Naive B cell (primary cell): ENCODE measurements at regions not wholly inside any gene's neighbourhood (a gene's known extent, or its start where the extent isn't known, plus 50 kb on each side); places are given as distances from the start of the nearest gene placed in this dataset.

Source experiments
- ATAC-seq, 2 donors: fragments of 150-1000 bp; cut with Tn5 transposase; 2 replicates each; pipeline ENCODE4 v1.10.0; 2021; ENCODE audit warnings: low read depth in 2 of 2, mild to moderate bottlenecking in 2 of 2, moderate library complexity in 2 of 2
- DNase-seq: peaks from one replicate; pipeline ENCODE4 v3.0.0; 2022
- H3K27ac Mint-ChIP-seq, 6 donors: one replicate each; pipeline ENCODE4 v1.8.0; 2020 to 2022; ENCODE audit warnings: mild to moderate bottlenecking in 6 of 6, mixed read lengths in 6 of 6, moderate library complexity in 5 of 6, inconsistent platforms in 2 of 6
- H3K27me3 Mint-ChIP-seq, 3 donors: one replicate each; pipeline ENCODE4 v1.8.0; 2021 to 2022; ENCODE audit warnings: mixed read lengths in 3 of 3, mild to moderate bottlenecking in 1 of 3
- H3K36me3 Mint-ChIP-seq, 2 donors: one replicate each; pipeline ENCODE4 v1.8.0; 2020 to 2022; ENCODE audit warnings: mixed read lengths in 2 of 2, inconsistent platforms in 1 of 2, mild to moderate bottlenecking in 1 of 2
- H3K4me1 Mint-ChIP-seq, 3 donors: one replicate each; pipeline ENCODE4 v1.8.0; 2020 to 2022; ENCODE audit warnings: mixed read lengths in 3 of 3, inconsistent platforms in 1 of 3, mild to moderate bottlenecking in 1 of 3, moderate library complexity in 1 of 3
- H3K4me3 Mint-ChIP-seq, 8 donors: one replicate each; pipeline ENCODE4 v1.8.0; 2020 to 2022; ENCODE audit warnings: mild to moderate bottlenecking in 8 of 8, mixed read lengths in 8 of 8, moderate library complexity in 8 of 8, inconsistent platforms in 2 of 8
- H3K9me3 Mint-ChIP-seq, 7 donors: one replicate each; pipeline ENCODE4 v1.8.0; 2020 to 2022; ENCODE audit warnings: mixed read lengths in 7 of 7, mild to moderate bottlenecking in 5 of 7, inconsistent platforms in 2 of 7, moderate library complexity in 1 of 7

DNA sequence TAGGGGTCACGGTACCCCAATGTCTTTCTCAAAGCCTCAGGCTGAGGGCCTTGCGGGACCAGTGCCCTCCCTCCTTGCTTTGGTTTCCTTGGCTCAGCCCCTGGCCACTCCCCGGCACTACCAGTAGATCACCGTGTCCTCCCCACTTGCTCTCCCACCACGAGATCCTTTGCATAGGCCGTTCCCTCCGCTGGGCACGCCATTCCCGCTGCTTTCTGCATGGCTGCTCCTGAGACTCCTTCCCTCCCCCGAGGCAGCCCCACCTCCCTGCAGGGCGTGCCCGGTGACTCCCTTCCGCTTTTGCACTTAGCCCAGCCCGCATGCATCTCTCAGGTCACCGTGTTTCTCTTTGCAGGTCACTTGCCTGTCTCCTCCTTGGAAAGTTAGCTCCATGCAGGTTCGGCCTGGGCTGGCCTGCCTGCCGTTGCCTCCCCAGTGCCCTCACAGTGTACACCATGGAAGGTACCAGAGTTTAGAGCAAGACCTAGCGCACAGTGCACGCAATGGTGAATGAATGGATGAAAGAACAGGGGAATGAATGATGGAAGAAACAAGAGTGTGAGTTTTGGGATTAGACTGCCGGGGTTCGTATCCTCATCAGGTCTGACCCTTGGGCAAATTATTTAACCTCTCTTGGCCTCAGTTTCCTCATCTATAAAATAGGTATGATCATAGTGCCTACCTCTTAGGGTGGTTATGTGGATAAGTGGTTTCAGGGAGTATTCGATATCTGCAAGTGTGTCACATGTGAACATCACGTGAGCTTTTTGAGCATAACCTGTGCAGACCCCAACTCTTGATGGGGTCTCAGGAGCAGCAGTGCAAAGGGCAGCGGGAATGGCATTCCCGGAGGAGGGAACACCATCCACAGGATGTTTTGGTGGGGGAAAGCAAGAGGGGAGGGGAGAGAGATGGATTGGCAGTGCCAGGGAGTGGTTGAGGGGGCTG lies 214.3 kb downstream of the C9orf50 start:
- Mint-ChIP-seq H3K9me3 (peaks cover 0 to 9% (median 0%) of the 10 kb centered on the region in 7 donors), H3K36me3 (peaks cover 0 to 8% of the 10 kb centered on the region in 2 donors), H3K27me3 (peaks cover 5 to 50% (median 39%) of the 10 kb centered on the region in 3 donors), H3K4me1 (peaks cover 13 to 26% (median 17%) of the 10 kb centered on the region in 3 donors), H3K27ac (peak overlapping the region in 1 of 6 donors; percentile 36), H3K4me3 (peak overlapping the region in 1 of 8 donors; percentile 18)
- ATAC-seq (no peak), DNase-seq (no peak)

DNA sequence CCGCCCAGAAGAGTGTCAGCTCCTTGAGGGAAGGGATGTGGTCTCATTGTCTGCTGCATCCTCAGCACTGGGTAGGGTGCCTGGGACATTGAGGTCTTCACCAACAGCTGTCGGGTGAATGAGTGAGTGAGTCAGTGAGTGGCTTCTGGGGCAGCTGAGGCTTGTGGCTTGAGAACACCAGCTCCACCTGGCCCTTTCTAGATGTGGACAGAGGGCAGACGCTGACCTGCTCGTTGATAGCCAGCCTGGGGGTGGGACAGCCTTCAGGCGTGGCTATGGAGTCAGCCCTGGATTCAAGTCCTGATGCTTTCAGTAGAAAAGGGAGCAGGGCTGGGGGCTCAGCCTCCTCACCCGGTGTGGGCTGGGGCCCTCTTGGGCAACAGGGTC lies 215.1 kb downstream of the C9orf50 start:
- peaks cover 0 to 8% of the 10 kb centered on the region in 2 donors for H3K36me3 Mint-ChIP-seq
- H3K4me1 Mint-ChIP-seq, result peaks cover 12 to 25% (median 16%) of the 10 kb centered on the region in 3 donors
- peaks cover 0 to 9% (median 0%) of the 10 kb centered on the region in 7 donors for H3K9me3 Mint-ChIP-seq
- H3K27ac Mint-ChIP-seq, result no peak overlapping the region
- ATAC-seq, result no peak
- peaks cover 5 to 50% (median 39%) of the 10 kb centered on the region in 3 donors for H3K27me3 Mint-ChIP-seq
- H3K4me3 Mint-ChIP-seq, result no peak overlapping the region
- no peak for DNase-seq

DNA sequence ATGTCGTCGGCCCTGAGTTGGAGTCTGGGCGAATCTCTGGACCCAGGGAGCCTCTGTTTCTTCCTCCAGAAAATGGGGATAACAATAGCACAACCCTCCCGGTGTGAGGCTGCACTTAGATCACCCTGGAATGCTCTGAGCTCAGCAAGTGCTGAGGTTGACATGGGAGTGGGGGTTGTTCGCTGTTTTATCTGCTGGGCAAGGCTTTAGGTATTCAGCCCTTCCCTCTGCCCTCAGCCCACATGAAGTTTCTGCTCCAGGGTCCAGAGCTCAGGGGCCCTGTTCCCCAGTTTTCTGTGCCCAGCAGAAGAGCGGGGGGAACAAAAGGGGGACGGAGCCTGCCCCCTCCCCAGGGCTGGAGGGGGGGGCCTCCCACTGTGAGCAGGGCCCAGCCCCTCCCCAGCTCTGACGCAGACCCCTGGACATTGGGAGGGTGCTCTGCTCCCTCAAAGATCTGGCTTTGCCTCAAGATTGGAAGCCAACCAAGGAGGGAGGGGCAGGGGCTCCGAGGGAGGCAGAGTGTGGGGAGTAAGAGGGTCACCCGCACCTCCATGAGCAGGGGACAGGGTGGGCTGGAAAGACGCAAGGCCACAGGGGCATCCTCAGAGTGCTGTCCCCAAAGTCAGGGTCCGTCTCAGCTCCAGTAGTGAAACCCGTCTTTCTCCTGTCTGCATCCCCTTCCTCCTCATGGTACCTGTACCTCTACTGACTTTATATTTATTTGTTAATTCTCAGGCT lies 215.6 kb downstream of the C9orf50 start:
- Mint-ChIP-seq H3K36me3 (peaks cover 0 to 2% of the 10 kb centered on the region in 2 donors), H3K4me3 (no peak overlapping the region), H3K27ac (no peak overlapping the region), H3K27me3 (peaks cover 5 to 50% (median 39%) of the 10 kb centered on the region in 3 donors), H3K4me1 (peaks cover 6 to 20% (median 10%) of the 10 kb centered on the region in 3 donors), H3K9me3 (peaks cover 0 to 4% (median 0%) of the 10 kb centered on the region in 7 donors)
- DNase-seq (no peak), ATAC-seq (no peak)

DNA sequence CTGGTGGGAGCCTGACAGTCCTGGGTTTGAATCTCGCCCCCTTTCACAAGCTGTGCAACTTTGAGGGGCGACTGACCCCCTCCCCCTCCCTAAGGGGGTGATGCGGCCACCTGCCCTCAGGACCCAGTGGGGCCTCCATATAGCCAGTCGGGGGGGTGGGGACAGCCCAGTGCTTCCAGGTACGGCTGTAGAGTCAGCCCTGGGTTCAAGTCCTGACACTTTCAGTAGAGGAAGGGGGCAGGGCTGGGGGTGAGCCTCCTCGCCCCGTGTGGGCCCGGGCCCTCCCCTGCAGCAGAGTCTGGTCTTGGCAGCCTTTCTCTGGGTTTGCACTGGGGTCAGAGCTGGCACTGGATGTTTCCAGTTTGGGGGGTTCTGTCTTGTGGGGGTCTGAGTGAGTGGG lies 216.3 kb downstream of the C9orf50 start:
- Mint-ChIP-seq H3K9me3 (peaks cover 0 to 2% (median 0%) of the 10 kb centered on the region in 7 donors), H3K4me1 (peaks cover 7 to 22% (median 9%) of the 10 kb centered on the region in 3 donors), H3K27me3 (peaks cover 5 to 50% (median 39%) of the 10 kb centered on the region in 3 donors), H3K27ac (no peak overlapping the region), H3K36me3 (no peaks in the 10 kb centered on the region), H3K4me3 (no peak overlapping the region)
- ATAC-seq, result no peak
- DNase-seq, result no peak

DNA sequence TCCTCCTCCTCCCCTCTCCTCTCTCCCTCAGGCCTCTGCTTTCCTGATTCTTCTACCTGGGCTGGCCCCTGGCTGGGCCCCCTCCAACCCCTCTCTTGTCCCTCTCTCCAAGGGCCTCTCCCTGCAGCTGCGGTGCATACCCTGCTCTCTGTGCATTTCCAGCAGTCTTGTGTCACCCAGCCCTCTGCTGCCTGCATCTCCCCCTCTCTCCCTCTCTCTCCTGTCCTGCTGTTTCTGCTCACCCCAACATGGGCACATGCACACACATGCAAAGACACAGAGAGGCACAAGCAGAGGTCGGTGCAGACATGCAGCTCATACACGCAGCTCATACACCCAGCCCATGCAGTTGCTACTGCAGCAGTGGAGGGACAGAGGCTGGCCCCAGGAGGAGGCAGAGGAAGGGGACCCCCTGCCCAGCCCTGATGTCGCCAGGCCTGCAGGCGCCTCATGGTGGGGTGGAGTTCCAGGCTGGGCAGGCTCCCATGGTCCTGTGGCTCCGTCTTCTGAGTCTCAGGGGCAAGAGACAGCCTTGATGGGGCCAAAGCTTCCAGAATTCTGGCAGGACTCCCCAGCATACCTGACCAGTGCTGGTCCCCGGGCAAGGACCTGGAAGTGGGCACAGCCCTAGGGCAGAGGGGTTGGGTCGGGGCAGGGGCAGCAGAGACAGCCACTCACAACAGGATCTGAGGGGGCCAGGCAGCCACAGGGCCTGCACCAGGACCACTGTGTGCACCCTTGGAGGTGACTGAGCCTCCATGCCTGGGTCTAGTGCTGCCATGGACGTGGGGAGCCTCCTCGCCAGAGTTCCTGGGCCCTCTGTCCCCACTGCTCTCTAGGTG lies 216.9 kb downstream of the C9orf50 start:
- H3K36me3 Mint-ChIP-seq, result no peaks in the 10 kb centered on the region
- ATAC-seq, result no peak
- H3K9me3 Mint-ChIP-seq, result peaks cover 0 to 2% (median 0%) of the 10 kb centered on the region in 7 donors
- DNase-seq, result no peak
- peaks cover 7 to 25% (median 13%) of the 10 kb centered on the region in 3 donors for H3K4me1 Mint-ChIP-seq
- peak overlapping the region in 2 of 6 donors; percentile 72 to 84 for H3K27ac Mint-ChIP-seq
- H3K27me3 Mint-ChIP-seq, result peaks cover 5 to 50% (median 39%) of the 10 kb centered on the region in 3 donors
- H3K4me3 Mint-ChIP-seq, result no peak overlapping the region

DNA sequence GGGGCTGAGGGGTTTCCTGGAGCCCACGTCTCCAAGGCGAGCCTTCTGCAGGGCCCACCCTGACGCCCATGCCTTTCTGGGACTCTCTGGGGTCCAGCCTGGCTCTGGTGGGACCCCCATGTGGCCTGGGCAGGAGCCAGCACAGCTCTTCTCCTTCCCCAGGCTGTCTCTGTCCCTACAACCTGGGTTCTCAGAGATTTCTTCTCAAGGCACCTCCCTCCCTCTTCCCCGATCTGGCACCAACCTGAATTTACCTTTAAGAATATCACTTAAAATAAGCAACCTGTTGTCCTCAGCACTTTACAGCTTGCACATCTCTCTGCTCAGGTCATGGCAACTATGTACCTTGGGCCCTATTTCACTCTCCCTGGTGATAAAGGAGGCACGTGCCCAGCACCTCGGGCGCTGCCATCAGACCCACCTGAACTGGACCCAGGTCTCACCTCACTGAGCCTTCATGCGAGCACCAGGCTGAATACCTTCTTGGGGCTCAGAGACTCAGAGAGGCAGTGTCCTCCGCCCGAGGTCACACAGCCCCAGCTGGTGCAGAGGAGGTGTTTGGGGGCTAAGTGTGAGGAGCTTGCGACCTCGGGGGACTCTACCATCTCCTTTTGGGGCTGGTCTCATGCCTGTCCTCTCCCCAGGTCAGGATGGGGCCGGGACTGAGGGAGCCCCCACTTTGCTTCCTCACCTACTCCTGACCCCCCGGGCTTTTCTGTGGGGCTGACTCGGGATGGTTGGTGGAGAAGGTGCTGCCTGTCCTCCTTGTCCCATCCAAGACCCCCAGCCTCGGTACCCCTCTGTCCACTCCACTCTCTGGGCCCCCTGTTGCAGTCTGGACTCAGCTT lies 217.7 kb downstream of the C9orf50 start:
- ATAC-seq, result no peak
- peaks cover 0 to 2% (median 0%) of the 10 kb centered on the region in 7 donors for H3K9me3 Mint-ChIP-seq
- peaks cover 7 to 22% (median 12%) of the 10 kb centered on the region in 3 donors for H3K4me1 Mint-ChIP-seq
- no peaks in the 10 kb centered on the region for H3K36me3 Mint-ChIP-seq
- H3K27me3 Mint-ChIP-seq, result peaks cover 2 to 47% (median 37%) of the 10 kb centered on the region in 3 donors
- no peak for DNase-seq
- no peak overlapping the region for H3K4me3 Mint-ChIP-seq
- H3K27ac Mint-ChIP-seq, result peak overlapping the region in 1 of 6 donors; percentile 72

DNA sequence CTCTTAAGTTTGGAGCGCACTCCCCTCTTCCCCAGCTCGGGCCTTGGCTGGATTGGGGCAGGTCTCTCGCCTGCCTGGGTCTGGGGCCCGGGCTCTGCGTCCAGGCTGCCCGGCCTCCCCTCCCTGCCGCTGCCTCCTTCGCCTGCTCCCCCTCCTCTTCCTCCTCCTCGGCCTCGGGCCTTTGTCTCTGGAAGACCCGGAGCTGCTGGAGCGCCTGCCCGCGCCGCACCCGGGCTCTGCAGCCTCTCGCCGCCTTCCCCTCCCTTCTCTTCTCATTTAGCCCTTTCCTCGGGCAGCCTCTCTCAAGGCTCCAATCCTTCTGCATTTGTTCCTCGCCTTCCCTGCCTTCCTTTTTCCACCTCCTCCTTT lies 218.5 kb downstream of the C9orf50 start:
- Mint-ChIP-seq H3K9me3 (peaks cover 0 to 2% (median 0%) of the 10 kb centered on the region in 7 donors), H3K27ac (peak overlapping the region in 2 of 6 donors; percentile 72 to 89), H3K27me3 (peaks cover 0 to 39% (median 30%) of the 10 kb centered on the region in 3 donors), H3K4me3 (no peak overlapping the region), H3K36me3 (no peaks in the 10 kb centered on the region), H3K4me1 (peaks cover 7 to 20% (median 14%) of the 10 kb centered on the region in 3 donors)
- no peak for DNase-seq
- no peak for ATAC-seq

DNA sequence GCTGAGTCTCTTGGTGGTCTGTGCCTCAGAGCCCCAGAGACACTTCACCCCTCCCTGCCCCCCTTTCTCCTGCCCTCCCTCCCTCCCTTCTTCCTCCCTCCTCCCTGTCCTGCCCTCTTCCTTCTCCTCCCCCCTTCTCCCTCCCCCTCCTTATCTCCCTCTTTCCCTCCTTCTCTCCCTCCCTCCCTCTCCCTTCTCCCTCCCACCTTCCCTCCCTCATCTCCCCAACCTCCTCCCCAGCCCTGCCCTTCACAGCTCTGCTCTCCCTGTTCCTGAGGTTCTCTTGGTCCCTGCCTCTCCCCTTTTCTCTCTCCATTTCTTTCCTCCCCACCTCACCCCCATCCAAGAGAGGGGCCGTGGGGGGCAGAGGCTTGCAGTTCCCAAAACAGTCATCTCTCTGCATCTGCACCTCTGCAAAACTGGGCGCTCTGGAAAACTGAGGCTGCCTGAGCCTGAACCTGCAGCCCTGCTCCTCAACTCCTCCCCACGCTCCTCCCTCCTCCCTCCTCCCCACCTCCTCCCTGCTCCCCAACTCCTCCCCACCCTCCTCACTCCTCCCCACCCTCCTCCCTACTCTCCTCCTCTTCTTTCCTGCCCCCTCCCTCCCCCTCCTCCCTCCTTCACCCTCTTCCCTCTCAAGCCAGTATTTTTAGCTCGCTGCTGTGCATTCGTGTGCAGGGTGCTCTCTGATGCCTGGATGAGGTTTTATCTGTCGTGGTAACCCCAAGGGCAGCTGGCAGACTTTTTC lies 219.1 kb downstream of the C9orf50 start:
- H3K36me3 Mint-ChIP-seq, result no peaks in the 10 kb centered on the region
- H3K27me3 Mint-ChIP-seq, result peaks cover 0 to 33% (median 24%) of the 10 kb centered on the region in 3 donors
- H3K4me3 Mint-ChIP-seq, result no peak overlapping the region
- ATAC-seq, result no peak
- DNase-seq, result no peak
- H3K27ac Mint-ChIP-seq, result peak overlapping the region in 2 of 6 donors; percentile 72 to 89
- peaks cover 0 to 2% (median 0%) of the 10 kb centered on the region in 7 donors for H3K9me3 Mint-ChIP-seq
- H3K4me1 Mint-ChIP-seq, result peaks cover 7 to 20% (median 14%) of the 10 kb centered on the region in 3 donors

DNA sequence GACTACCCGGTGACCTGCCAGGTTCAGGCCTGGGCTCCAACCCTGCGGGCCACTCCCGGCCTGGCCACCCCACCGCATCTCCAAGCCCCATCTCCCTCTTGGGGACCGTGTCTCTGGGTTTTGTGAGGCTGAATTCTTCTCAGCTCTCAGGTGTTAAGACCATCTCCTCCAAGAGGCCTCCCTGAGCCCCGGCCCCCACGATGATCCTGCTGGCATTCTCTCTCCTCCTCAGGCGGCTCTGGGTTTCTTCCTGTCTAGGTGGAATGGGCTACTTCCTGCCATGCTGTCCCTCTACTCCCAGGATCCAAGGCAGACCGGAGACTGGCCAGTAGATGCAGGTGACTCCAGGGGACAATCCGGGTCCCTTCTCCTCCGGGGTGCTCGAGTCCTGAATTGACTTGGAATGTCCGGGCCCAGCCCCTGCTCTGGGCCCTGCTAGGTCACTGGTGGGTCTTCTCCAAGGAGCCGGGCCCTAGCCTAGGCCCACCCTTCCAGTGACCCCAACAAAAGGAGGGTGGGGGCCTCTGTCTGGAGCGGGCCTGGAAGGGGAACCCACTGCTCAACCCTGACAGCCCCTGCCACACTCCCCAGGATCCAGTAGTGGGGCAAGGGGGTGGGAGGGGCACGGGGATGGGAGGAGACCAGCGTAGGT lies 219.8 kb downstream of the C9orf50 start:
- peaks cover 0 to 26% (median 17%) of the 10 kb centered on the region in 3 donors for H3K27me3 Mint-ChIP-seq
- H3K36me3 Mint-ChIP-seq, result no peaks in the 10 kb centered on the region
- H3K27ac Mint-ChIP-seq, result no peak overlapping the region
- DNase-seq, result no peak
- no peak for ATAC-seq
- no peak overlapping the region for H3K4me3 Mint-ChIP-seq
- H3K4me1 Mint-ChIP-seq, result peaks cover 3 to 20% (median 14%) of the 10 kb centered on the region in 3 donors
- no peaks in the 10 kb centered on the region for H3K9me3 Mint-ChIP-seq

DNA sequence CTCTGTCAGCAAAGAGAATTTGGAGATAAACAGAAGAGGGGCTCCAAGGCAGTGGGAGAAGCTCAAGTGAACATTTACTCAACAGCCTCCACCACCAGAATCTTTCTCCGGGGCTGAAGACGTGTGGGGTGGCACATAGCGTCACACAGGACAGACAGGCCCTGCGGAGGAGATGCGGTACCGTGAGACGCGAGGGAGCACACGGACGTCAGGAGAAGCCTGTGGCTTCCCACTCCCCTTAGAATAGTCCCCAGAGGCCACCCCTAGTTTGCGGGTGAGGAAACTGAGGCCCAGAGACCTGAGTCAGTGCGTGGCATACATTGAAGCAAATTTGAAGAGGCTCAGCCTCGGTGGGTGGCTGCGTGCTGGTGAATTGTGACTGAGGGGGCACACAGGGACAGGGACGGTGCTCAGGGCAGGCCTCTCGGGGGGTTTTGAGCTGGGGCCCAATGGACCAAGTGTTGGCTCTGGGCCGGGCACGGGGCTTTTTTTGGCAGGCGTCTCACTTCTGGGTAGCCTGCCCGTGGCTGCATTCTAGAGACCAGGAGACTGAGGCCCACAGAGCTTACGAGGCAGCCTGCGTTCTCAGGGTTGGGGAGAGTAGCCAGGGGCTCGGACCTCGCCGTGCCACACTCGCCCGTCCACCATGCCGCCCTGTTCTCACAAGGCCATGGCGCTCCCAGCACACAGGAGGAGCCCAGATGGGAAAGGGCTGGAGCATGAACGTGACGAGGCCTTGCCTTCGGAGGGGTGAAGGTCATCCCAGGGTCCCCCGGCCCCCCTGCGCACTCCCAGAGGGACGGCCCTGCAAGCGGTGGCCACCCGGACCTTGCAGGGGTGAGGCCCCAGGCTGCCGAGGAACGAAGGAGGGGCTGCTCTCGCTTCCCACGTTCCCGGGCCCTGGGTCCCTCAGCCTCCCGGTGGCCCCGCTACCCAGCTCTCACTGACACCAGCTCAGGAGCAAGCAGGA lies 220.6 kb downstream of the C9orf50 start:
- Mint-ChIP-seq H3K4me1 (peaks cover 3 to 20% (median 14%) of the 10 kb centered on the region in 3 donors), H3K36me3 (no peaks in the 10 kb centered on the region), H3K4me3 (no peak overlapping the region), H3K27ac (peak overlapping the region in 1 of 6 donors; percentile 78), H3K27me3 (peaks cover 0 to 22% (median 17%) of the 10 kb centered on the region in 3 donors), H3K9me3 (no peaks in the 10 kb centered on the region)
- no peak for ATAC-seq
- DNase-seq, result no peak
